ENCODE measurements at regions not wholly inside any gene's neighbourhood (a gene's known extent, or its start where the extent isn't known, plus 50 kb on each side); places are given as distances from the start of the nearest gene placed in this dataset.

- H3K79me2 ChIP-seq (ENCODE audit: control insufficient read depth, insufficient read depth, low read length, poor library complexity), result no peaks in the 10 kb centered on the region
Measured at GRCh38 chr13:29959603-29960002, 109.2 kb upstream of the UBL3 start.

GRCh38 chr13:29959086-29959485 lies 108.7 kb upstream of the UBL3 start:
- H4K12ac ChIP-seq (ENCODE audit: low read depth, low read length), result no peak overlapping the region

More at GRCh38 chr13:29959603-29960002, 109.2 kb upstream of the UBL3 start:
- no CpG with 5 or more reads among the region's 8 CpGs for WGBS (ENCODE audit: extremely low coverage, insufficient coverage, insufficient read length)
- no peak overlapping the region for H3K27ac ChIP-seq (ENCODE audit: low read depth, low read length)
- H3K9ac ChIP-seq (ENCODE audit: low read length), result no peak overlapping the region
- no peak overlapping the region for H2AK5ac ChIP-seq (ENCODE audit: low read length)
- no peak overlapping the region for H3K18ac ChIP-seq (ENCODE audit: low read length)
- H3K9me3 ChIP-seq (ENCODE audit: insufficient read depth, low read depth, low read length), result peaks cover 1% of the 10 kb centered on the region
- H3K4me1 ChIP-seq (ENCODE audit: control insufficient read depth in 1 of 2, insufficient read depth in 2 of 2, low read length in 2 of 2), result peaks cover 0 to 5% of the 10 kb centered on the region in 2 experiments
- H3K4me2 ChIP-seq (ENCODE audit: low read length), result no peak overlapping the region
- H3K4ac ChIP-seq (ENCODE audit: low read depth, low read length), result no peak overlapping the region
- H3K14ac ChIP-seq (ENCODE audit: low read length), result no peak overlapping the region
- H2BK120ac ChIP-seq (ENCODE audit: insufficient read depth, low read length, poor library complexity), result no peak overlapping the region
- H3K4me3 ChIP-seq (ENCODE audit: low read depth, low read length), result no peak overlapping the region
- DNase-seq, result no peak
- no peak overlapping the region for H3K23ac ChIP-seq (ENCODE audit: low read length)
- no peak overlapping the region for H2AFZ ChIP-seq (ENCODE audit: insufficient read depth, low read length, poor library complexity)
- no peak overlapping the region for H2BK12ac ChIP-seq (ENCODE audit: low read length)
- no peaks in the 10 kb centered on the region for H3K27me3 ChIP-seq (ENCODE audit: insufficient read depth, low read length)
- H4K8ac ChIP-seq (ENCODE audit: low read depth, low read length), result no peak overlapping the region
- no peak overlapping the region for H4K91ac ChIP-seq (ENCODE audit: low read depth, low read length)
- no peak overlapping the region for H4K12ac ChIP-seq (ENCODE audit: low read depth, low read length)
- no peaks in the 10 kb centered on the region for H3K79me1 ChIP-seq (ENCODE audit: low read length)
- H2BK5ac ChIP-seq (ENCODE audit: low read depth, low read length, poor library complexity), result no peak overlapping the region
- H3K36me3 ChIP-seq (ENCODE audit: control insufficient read depth in 1 of 2, insufficient read depth in 2 of 2, low read length in 2 of 2), result no peaks in the 10 kb centered on the region

GRCh38 chr13:29958476-29958875 lies 108.1 kb upstream of the UBL3 start:
- Histone ChIP-seq H3K36me3 (ENCODE audit: control insufficient read depth in 1 of 2, insufficient read depth in 2 of 2, low read length in 2 of 2) (no peaks in the 10 kb centered on the region), H2BK5ac (ENCODE audit: low read depth, low read length, poor library complexity) (no peak overlapping the region), H3K4me1 (ENCODE audit: control insufficient read depth in 1 of 2, insufficient read depth in 2 of 2, low read length in 2 of 2) (peaks cover 0 to 5% of the 10 kb centered on the region in 2 experiments), H2AK5ac (ENCODE audit: low read length) (no peak overlapping the region), H3K9ac (ENCODE audit: low read length) (no peak overlapping the region), H3K79me1 (ENCODE audit: low read length) (no peaks in the 10 kb centered on the region), H3K23ac (ENCODE audit: low read length) (no peak overlapping the region), H3K9me3 (ENCODE audit: insufficient read depth, low read depth, low read length) (peaks cover 1% of the 10 kb centered on the region), H3K18ac (ENCODE audit: low read length) (no peak overlapping the region), H4K8ac (ENCODE audit: low read depth, low read length) (no peak overlapping the region), H2AFZ (ENCODE audit: insufficient read depth, low read length, poor library complexity) (no peak overlapping the region), H3K14ac (ENCODE audit: low read length) (no peak overlapping the region), H3K4me3 (ENCODE audit: low read depth, low read length) (no peak overlapping the region), H3K27me3 (ENCODE audit: insufficient read depth, low read length) (no peaks in the 10 kb centered on the region), H2BK120ac (ENCODE audit: insufficient read depth, low read length, poor library complexity) (no peak overlapping the region), H3K27ac (ENCODE audit: low read depth, low read length) (no peak overlapping the region), H4K12ac (ENCODE audit: low read depth, low read length) (no peak overlapping the region), H3K4me2 (ENCODE audit: low read length) (no peak overlapping the region), H2BK12ac (ENCODE audit: low read length) (no peak overlapping the region), H4K91ac (ENCODE audit: low read depth, low read length) (no peak overlapping the region), H3K4ac (ENCODE audit: low read depth, low read length) (no peak overlapping the region), H3K79me2 (ENCODE audit: control insufficient read depth, insufficient read depth, low read length, poor library complexity) (no peaks in the 10 kb centered on the region)
- no peak for DNase-seq
- WGBS (ENCODE audit: extremely low coverage, insufficient coverage, insufficient read length), result no CpG with 5 or more reads among the region's 3 CpGs

More at GRCh38 chr13:29959086-29959485, 108.7 kb upstream of the UBL3 start:
- Histone ChIP-seq H2AFZ (ENCODE audit: insufficient read depth, low read length, poor library complexity) (no peak overlapping the region), H3K23ac (ENCODE audit: low read length) (no peak overlapping the region), H3K4me1 (ENCODE audit: control insufficient read depth in 1 of 2, insufficient read depth in 2 of 2, low read length in 2 of 2) (peaks cover 0 to 5% of the 10 kb centered on the region in 2 experiments), H2BK120ac (ENCODE audit: insufficient read depth, low read length, poor library complexity) (no peak overlapping the region), H4K91ac (ENCODE audit: low read depth, low read length) (no peak overlapping the region), H3K14ac (ENCODE audit: low read length) (no peak overlapping the region), H2BK12ac (ENCODE audit: low read length) (no peak overlapping the region), H3K9ac (ENCODE audit: low read length) (no peak overlapping the region), H3K9me3 (ENCODE audit: insufficient read depth, low read depth, low read length) (peaks cover 1% of the 10 kb centered on the region), H3K27ac (ENCODE audit: low read depth, low read length) (no peak overlapping the region), H3K4ac (ENCODE audit: low read depth, low read length) (no peak overlapping the region), H3K27me3 (ENCODE audit: insufficient read depth, low read length) (no peaks in the 10 kb centered on the region), H3K18ac (ENCODE audit: low read length) (no peak overlapping the region), H3K4me2 (ENCODE audit: low read length) (no peak overlapping the region), H3K79me1 (ENCODE audit: low read length) (no peaks in the 10 kb centered on the region), H3K4me3 (ENCODE audit: low read depth, low read length) (no peak overlapping the region), H3K79me2 (ENCODE audit: control insufficient read depth, insufficient read depth, low read length, poor library complexity) (no peaks in the 10 kb centered on the region), H2AK5ac (ENCODE audit: low read length) (no peak overlapping the region), H2BK5ac (ENCODE audit: low read depth, low read length, poor library complexity) (no peak overlapping the region), H3K36me3 (ENCODE audit: control insufficient read depth in 1 of 2, insufficient read depth in 2 of 2, low read length in 2 of 2) (no peaks in the 10 kb centered on the region), H4K8ac (ENCODE audit: low read depth, low read length) (no peak overlapping the region)
- WGBS (ENCODE audit: extremely low coverage, insufficient coverage, insufficient read length), result no CpG with 5 or more reads among the region's 1 CpG
- DNase-seq, result no peak

- no peak overlapping the region for H4K12ac ChIP-seq (ENCODE audit: low read depth, low read length)
- H3K79me2 ChIP-seq (ENCODE audit: control insufficient read depth, insufficient read depth, low read length, poor library complexity), result no peaks in the 10 kb centered on the region
- H3K9me3 ChIP-seq (ENCODE audit: insufficient read depth, low read depth, low read length), result peaks cover 1% of the 10 kb centered on the region
- H2BK12ac ChIP-seq (ENCODE audit: low read length), result no peak overlapping the region
- no peaks in the 10 kb centered on the region for H3K27me3 ChIP-seq (ENCODE audit: insufficient read depth, low read length)
- no peak overlapping the region for H2AFZ ChIP-seq (ENCODE audit: insufficient read depth, low read length, poor library complexity)
- no peak overlapping the region for H3K4me2 ChIP-seq (ENCODE audit: low read length)
- H2AK5ac ChIP-seq (ENCODE audit: low read length), result no peak overlapping the region
- no peak overlapping the region for H3K23ac ChIP-seq (ENCODE audit: low read length)
- H2BK120ac ChIP-seq (ENCODE audit: insufficient read depth, low read length, poor library complexity), result no peak overlapping the region
- no peak overlapping the region for H3K4ac ChIP-seq (ENCODE audit: low read depth, low read length)
- DNase-seq, result no peak
- no peaks in the 10 kb centered on the region for H3K79me1 ChIP-seq (ENCODE audit: low read length)
- H4K8ac ChIP-seq (ENCODE audit: low read depth, low read length), result no peak overlapping the region
- no peak overlapping the region for H3K27ac ChIP-seq (ENCODE audit: low read depth, low read length)
- no peak overlapping the region for H3K18ac ChIP-seq (ENCODE audit: low read length)
- H3K4me3 ChIP-seq (ENCODE audit: low read depth, low read length), result no peak overlapping the region
- no peak overlapping the region for H2BK5ac ChIP-seq (ENCODE audit: low read depth, low read length, poor library complexity)
- no peak overlapping the region for H3K9ac ChIP-seq (ENCODE audit: low read length)
- H4K91ac ChIP-seq (ENCODE audit: low read depth, low read length), result no peak overlapping the region
- peaks cover 0 to 5% of the 10 kb centered on the region in 2 experiments for H3K4me1 ChIP-seq (ENCODE audit: control insufficient read depth in 1 of 2, insufficient read depth in 2 of 2, low read length in 2 of 2)
- H3K14ac ChIP-seq (ENCODE audit: low read length), result no peak overlapping the region
- no CpG with 5 or more reads among the region's 8 CpGs for WGBS (ENCODE audit: extremely low coverage, insufficient coverage, insufficient read length)
- no peaks in the 10 kb centered on the region for H3K36me3 ChIP-seq (ENCODE audit: control insufficient read depth in 1 of 2, insufficient read depth in 2 of 2, low read length in 2 of 2)
Measured at GRCh38 chr13:29957320-29957719, 106.9 kb upstream of the UBL3 start.
